Activated CD4-positive, CD25-positive, alpha-beta regulatory T cell treated with anti-CD3 and anti-CD28 coated beads, Interleukin-2, amount 50 U/mL, for 16 hours (primary cell): ENCODE measurements at regions not wholly inside any gene's neighbourhood (a gene's known extent, or its start where the extent isn't known, plus 50 kb on each side); places are given as distances from the start of the nearest gene placed in this dataset.

Source experiments
- DNase-seq: peaks from one replicate; pipeline ENCODE4 v3.0.0-alpha.2; 2020; ENCODE audit warnings: low read depth, low spot score

DNA sequence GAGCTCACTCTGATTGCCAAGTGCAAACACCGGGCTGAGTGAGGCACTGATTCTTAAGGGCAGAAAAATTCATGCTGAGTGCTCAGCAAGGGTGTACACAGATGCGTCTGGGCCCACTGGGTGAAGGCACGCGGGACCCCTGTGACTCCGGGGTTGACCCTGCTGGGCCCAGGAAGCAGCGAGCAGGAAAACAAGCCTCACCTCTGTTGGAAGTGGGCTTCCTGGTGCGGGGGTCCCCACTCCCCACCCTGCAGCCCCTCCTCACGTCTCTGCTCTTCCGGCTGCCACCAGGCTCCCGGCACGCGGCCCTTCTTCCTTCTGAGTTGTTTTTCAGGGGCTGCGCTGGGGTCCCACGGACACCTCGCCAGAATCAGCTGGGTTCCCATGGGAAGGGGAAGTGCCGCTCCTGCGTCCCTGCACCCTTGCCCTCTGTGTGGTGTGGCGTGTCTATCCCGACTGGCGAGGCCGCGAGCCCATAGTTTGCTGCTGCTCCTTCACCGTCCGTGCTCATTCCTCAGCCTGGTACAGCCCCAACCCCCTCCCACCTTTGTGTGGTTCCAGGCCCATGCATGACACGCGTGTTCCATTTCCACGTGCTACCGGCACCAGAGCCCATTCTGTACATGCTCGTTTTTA is 80.6 kb upstream of the BHLHE23 start:
- DNase-seq = no peak

DNA sequence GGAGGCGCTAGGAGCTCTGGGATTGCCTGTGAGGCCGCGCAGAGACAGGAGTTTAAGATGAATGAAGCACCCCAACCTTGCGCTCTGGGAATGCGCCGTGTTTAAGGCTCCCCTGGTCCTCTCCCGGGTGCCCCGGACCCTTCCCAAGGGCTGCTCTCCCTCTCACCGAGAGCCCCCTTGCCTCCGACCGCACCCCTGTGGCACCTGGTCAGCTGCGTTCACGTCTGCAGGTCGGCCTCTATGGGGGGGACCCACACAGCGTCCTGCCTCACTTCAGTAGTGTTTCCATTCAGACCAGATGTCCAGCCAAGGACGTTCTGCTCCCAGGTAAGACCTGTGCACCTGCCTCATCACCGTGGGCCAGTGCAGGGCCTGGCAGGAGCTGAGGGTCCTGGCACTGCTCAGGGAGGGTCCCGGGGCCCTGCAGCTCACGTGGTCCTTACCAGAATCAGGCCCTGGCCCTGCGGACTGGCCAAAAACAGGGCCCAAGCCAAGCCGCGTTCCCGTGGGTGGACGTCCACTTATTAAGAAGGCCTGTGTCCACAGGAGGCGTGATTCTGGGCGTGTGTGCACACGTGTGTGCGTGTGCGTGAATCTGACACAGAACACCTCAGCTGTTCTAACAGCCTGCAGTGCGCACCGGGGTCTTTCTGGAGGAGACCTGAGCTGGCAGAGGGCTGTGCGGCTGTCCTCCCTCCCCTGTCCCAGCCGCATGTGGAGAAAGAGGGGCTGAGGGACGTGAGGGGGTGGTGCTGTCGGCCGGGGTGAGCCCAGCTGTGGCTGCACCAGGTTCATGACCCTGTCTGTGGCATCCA is 79.9 kb upstream of the BHLHE23 start:
- DNase-seq = no peak

DNA sequence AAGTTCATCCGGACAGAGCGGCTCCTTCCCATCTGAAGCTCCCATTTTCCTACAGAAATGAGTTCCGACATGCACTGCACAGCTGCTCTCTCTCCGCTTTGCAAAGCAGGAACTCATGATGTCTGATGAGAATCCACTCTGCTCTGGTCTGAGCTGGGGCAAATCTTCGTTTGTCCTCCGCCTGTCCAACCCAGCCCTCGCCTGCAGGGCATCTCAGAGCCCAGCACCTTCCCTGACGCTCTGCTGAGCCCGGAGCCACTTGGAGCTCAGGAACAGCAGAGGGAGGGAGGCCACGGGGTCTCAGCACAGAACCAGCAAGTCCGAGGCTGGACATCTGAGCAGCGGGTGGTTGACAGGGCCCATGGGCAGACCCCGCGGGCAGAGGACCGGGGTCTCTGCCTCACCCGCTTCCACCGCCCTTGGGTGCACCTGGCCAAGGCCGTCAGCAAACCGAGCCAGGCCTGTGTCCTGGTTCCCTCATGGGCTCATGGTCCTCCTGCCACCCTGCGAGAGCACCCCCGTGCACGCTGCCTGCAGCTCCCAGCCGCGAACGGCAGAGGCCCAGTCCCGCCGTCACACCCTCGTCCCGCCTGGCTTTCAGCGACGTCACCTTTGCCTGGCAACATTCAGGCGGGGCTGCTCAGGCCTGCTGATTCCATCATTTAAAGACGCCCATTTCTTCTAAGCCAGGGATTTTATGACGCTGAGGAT is 78.5 kb upstream of the BHLHE23 start:
- no peak for DNase-seq

DNA sequence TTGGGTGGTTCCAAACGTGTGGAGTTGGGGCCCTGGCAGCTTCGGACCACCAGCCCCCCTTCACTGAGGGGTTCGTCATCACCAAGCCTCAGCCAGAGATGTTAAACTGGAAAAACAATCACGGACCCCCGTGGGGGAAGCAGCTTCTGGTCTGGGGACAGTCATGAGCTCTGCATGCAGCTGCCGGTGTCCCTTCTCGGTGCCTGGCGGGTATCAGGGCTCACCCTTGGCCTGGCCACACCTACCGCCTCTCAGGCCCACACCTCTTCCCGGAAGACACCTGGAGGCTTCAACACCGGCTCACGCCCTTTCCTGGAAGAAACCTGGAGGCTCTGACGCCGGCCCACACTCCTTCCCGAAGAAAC is 77.8 kb upstream of the BHLHE23 start:
- DNase-seq = no peak

DNA sequence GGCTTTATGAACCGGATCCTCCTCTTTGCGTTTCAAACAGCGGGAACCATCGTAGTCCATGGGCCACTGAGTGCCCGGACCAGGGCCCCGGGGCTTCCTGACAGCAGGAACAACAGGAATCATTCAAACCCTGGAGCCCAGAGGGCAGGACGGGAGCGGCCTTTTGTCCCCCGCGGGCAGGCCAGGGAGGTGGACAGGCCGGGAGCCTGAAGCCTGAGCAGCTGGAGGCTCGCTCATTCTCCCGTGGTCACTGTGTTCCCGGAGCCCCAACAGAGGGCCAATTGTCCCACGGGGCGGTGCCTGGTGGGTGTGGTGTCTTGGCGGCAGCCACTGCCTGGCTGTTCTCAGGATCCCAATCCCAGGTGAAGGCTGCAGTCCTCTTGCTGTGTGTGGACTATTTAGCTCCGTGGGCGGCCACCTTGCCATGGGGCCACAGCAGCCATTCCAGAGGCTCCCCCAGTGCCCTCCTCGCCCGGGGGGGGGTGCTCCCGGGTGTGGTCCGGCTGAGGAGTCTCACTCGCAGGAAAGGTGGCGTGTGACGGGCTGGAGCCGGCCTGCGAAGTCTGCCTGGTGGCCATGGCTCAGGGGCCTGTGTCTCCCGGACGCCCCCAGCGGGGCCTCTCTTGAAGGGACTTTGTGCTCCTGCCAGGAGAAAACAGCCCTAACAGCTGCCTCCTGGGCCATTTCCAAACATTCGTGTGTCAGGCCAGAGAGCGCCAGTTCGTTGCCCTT is 77.2 kb upstream of the BHLHE23 start:
- no peak for DNase-seq

DNA sequence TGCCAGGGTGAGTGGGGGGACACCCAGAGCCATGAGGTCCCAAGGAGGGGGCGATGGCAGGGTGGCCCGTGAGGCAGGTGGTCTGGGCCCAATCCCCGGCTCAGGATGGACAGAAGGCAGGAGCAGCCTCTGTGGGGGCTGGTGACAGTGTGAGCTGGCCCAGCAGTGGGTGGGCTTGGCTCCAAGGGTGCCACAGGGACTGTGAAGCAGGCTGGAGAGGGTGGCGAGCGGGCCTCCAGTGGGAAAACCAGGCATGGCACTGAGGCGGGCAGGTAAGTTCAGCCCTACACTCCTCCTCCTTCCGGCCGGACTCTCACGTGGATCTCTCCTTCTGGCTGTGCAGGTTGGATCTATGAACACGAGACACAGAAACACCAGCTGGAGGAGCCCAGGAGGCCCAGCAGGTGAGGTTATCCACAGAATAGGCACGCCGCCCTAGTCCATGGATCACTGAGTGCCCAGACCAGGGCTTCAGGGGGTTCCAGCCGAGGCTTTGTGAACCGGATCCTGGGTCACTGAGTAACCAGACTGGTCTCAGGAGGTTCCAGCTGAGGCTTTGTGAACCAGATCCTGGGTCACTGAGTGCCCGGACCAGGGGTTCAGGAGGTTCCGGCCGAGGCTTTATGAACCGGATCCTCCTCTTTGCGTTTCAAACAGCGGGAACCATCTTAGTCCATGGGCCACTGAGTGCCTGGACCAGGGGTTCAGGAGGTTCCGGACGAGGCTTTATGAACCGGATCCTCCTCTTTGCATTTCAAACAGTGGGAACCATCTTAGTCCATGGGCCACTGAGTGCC is 76.4 kb upstream of the BHLHE23 start:
- no peak for DNase-seq

DNA sequence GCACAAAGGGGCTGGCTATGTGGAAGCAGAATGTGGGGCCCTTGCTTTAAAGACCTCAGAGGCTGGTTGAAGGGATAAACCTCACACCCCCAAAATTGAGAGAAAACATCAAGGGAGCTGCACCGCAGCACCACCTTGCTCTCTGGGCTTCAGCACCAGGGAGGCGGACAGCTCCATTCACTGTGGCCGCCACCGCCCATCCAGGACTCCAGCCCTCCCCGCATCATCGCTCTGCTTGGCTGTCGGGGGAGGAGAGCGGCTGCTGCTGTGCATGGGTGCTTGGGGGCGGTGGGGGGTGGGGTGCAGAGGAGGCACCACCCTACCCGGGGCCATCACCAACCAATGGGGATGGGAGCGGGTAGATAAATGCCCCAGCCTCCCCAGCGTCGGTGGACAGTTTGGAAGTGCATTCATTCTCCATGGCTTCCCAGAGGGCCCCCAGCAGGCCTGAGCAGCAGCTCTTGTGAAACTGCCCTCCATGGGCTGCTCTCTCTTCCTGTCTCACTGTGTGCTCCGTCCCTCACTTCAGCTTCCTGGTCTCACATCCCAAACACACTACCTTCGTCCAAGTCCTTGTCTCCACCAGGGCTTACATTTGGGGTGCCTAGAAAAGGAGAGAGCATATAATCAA is 75.7 kb upstream of the BHLHE23 start:
- DNase-seq = no peak

DNA sequence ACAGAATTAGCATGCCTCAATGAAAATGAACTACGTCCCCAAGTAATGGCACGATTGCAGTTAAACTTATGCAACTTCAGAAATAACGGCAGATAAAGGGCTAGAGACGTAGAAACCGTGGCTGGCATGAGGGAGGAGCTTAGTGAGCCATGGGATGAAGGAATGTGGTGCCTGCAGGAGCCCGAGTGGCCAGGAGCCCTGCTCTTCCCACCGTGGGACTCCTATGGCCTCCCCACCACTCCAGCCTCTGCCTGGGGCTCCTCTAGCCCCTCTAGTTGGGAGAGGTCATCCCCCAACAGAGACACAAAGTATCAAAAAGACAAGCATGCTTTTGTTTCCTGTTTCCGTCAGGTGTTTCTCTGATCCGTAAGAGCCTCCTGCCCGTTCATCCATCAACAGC is 75.1 kb upstream of the BHLHE23 start:
- DNase-seq = no peak

DNA sequence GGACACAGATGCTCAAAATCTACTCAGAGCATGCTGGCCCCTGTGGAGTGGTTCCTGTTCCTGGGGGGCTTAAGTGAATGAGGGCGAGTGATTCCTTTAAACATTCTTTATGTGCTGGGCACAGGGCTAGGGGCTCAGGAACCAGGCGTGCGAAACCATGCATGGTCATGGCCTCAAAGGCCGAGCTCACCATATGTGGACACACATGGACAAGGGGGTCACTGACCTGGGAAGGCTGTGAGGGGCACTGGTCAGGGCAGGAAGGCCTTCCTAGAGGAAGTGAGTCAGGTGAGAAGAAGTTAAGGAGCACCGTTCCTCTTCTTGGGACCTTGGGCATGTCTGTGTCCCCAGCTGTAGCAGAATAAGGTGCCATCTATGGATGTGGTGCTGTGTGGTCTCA is 74.6 kb upstream of the BHLHE23 start:
- DNase-seq = no peak

DNA sequence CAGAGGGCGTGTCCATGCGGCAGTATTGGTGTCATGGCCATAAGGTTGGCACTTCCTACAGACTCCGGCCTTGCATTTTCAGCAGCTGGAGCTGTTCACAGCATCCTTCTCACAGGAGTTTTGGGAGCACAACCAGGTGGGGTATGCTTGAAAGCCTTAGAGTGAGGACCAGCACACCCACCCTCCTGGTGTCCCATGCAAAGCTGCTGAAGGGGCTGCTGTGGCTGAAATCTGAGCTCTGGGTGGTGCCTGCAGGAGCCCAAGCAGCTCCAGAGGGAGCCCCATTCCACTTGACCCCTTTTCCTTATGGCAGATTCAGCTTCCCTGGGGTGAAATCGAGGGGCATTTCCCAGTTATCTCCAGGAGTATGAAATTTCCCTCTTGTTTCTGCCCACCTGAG is 74.0 kb upstream of the BHLHE23 start:
- no peak for DNase-seq

DNA sequence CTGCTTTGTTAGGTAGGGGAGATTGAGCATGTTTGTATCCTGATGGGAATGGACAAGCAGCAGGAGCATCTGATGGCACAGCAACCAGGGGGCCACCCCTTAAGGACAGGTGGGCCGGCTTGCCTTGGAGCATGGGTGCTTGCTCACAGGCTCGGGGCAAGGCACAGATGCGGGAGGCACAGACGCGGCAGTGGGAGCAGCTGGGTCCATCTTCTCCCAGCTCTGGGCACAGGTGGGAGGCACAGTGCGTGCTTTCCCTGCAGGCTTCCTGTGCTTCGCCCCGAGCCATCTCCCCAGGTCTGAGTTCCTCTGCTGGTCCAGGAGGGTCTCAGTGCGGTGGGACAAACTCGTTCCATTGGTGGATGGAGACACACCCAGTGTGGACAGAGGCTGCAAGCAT is 73.6 kb upstream of the BHLHE23 start:
- no peak for DNase-seq

DNA sequence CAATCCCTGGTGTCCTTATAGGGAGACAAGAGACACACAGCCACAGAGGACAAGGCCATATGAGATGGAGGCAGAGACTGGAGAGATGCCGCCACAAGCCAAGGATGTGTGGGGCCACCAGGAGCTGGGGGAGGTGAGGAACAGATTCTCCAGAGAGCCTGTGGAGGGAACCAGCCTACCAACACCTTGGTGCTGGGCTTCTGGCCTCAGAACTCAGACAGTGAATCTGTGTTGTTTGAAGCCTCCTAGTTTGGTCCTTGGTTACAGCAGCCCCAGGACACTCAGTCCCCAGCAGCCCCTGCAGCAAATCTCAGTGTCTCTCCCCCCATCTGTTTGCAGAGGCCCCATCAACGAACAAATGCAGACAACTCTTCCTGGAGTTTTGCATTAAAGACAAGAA is 73.2 kb upstream of the BHLHE23 start:
- DNase-seq = no peak

DNA sequence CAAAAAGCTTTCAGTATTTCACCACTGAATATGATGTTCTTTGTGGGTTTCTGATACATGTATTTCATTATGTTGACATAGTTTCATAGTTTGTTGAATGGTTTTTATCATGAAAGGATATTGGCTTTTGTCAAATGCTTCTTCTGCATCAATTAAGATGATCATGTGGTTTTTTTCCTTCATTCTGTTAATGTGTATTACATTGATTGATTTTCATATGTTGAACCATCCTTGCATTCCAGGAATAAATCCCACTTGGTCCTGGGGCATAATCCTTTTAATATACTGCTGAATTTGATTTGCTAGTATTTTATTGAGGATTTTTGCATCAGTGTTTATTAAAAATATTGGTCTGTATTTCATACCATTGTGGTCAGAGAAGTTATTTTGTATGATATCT is 70.9 kb upstream of the BHLHE23 start:
- DNase-seq = no peak

DNA sequence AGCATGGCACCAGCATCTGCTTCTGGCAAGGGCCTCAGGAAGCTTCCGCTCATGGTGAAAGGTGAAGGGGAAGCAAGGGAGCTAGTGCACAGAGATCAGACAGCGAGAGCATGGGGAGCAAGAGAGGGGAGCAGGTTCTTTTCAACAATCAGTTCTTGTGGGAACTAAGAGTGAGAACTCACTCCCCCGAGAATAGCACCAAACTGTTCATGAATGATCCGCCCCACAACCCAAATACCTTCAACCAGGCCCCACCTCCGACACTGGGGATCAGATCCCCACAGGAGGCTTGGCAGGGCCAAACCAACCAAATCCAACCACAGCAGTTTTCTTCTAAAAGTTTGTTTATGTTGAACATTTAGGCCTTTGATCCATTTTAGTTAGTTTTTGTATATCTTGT is 69.7 kb upstream of the BHLHE23 start:
- no peak for DNase-seq

DNA sequence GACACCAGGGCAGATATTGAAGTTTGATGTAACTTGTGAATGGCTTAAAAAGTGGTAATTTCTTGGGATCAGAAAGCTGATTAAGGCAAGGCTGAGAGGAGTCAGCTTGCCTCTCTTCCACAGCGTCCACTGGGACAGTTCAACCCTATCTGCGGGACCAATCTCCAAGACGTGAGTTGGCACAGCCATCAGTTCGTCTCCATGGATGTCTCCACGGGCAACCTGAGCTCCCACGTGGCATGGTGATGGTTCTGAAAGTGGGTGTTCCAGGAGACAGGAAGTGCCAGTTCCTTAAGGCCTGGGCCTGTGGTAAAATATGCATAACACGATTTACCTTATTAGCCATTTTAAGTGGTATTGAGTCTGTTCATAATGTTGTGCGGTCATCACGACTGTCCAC is 67.9 kb upstream of the BHLHE23 start:
- no peak for DNase-seq

DNA sequence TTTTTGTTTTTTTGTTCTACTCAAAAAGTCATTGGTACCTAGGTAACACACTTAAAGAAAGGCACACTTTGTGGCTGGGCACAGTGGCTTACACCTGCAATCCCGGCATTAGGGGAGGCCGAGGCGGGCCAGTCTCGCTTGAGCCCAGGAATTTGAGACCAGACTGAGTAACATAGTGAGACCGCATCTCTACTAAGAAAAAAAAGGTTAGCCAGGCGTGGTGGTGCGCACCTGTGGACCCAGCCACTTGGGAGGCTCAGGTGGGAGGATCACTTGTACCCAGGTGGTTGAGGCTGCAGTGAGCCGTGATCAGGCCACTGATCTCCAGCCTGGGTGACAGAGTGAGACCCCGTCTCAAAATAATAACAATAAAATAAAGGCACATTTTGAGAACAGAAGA is 67.4 kb upstream of the BHLHE23 start:
- DNase-seq = no peak

DNA sequence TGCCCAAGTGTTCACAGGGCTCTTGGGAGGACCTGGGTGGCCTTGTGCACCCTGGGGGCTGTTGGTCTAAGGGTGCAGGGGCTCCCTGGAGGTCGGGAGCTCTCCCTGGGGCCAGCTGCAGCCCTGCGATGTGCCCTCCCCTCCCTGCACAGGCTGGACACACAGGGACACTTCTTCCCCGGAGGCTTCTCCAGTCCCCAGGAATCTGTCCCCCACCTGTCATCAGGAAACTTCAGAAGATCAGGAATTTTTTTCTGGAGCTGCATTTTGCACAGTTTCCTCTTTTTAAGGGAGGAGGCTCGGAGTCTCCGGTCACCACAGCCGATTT is 66.9 kb upstream of the BHLHE23 start:
- DNase-seq = no peak

DNA sequence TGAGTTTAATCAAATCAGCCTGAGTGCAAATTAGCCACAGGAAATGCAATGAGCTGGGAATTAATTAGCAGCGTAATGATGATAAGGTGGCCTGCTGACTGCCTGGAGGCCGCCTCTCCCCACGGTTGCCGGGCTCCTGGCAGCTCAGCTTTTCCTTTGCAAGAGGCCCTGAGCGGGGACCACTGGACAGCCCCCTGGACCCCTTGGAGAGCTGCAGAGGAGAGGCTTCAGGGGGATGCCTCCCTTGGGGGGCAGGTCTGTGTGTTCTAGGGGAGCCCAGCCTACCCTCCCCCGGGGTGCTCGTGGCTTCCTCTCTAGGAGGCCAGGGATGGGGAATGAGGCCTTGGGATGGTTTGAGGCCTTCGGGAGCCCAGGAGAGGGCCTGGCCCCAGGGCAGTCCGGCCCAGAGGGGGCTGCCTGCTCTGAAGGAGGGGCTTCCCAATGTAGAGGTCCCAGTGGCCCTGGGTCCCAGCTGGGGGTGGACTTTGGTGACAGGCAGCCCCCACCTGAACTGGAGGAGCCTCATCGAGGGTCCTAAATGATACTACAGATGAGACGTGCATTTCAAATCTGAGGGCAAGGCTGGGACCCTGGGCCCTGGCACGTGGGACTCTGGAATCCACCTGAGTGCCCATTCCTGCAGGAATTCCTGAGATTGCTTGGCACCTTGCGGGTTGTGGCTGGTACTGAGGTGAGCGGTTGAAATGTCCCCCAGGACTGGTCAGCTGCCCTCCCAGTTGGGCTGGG is 66.4 kb upstream of the BHLHE23 start:
- DNase-seq = no peak

DNA sequence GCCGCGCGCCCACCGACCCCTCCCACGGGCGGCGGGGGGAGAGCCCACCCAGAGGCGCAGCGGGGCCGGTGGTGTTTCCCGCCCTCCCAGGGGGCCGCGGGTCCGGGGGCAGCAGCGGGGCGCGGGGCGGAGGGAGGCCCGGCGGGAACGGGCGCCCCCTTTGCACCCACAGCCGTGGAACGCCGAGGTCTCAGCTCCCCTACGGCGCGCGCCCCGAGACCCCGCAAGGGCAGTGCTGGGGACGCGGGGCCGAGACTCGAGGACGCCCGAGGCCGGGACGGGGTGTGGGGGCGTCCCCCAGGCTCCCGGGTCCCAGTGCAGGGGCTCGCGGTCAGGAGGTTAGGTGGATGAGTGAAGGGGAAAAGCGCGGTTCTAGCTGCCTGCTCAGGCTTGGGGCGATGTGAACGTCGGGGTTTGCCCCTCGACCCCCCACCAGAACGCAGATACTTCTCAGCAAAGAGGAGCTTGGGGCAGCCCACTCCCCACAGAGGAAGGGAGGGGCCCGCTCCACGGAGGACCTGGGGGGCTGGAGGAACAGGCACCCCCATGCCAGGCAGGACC is 65.5 kb upstream of the BHLHE23 start:
- DNase-seq = no peak

DNA sequence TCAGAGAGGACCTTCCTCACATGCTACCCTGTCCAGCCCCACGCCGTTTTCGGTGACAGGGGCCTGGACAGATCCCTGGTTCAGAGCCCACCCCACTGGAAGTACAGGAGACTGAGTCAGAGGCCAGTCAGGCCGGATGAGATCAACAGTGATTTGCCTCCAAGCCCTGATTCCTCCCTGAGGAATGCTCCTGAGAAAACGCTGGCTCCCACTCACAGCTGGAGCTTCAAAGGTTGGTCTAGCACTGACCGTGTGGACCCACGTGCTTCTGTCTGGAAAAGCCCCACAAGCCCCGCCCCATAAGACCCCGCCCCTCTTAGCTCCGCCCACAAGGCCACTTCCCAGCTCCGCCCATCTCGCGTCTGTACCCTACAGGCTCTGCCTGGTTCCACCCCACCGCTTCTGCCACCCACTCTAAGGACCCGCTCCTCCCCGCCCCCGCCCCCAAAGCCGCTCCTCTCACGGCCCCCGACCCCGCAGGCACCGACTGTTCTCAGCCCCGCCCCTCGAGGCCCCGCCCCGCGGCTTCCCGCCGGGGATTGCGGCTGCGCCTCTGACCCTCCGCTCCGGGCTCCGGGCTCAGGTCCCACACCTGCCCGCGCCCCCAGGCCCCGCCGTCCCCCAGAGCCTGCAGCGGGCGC is 64.9 kb upstream of the BHLHE23 start:
- no peak for DNase-seq
